Loucy (cell line): ENCODE measurements at regions not wholly inside any gene's neighbourhood (a gene's known extent, or its start where the extent isn't known, plus 50 kb on each side); places are given as distances from the start of the nearest gene placed in this dataset.

ENCODE experiments used
- EZH2phosphoT487 ChIP-seq: fragments of 200-600 bp; IDR thresholded peaks from 2 replicates; pipeline ENCODE4 v1.6.1; 2018; ENCODE audit warnings: antibody characterized with exemption, mild to moderate bottlenecking, moderate library complexity, borderline replicate concordance
- TF ChIP-seq, protein P1 (sequence below): fragments of 200-600 bp; sonication (generic); conservative IDR thresholded peaks from 2 replicates; pipeline ENCODE4 v1.5.1; 2014; ENCODE audit warnings: mild to moderate bottlenecking, antibody characterized with exemption, low read length

DNA sequence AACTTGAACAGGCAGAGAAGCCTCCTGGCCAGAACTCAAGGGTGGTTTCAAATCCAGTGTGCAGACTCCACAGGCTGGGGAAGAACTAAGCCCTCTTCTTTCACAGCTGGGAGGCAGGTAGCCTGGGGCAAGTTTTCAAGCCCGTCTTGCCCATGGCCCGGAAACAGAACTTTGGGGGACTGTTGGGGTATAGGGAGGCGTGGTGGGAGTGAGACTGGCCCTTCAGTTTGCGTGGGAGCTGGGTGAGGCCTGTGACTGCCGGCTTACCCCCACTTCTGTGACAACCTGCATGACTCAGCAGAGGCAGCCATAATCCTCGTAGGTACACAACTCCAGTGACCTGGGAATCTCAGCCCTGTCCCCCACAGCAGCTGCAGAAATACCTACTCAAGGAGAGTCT is 1125.7 kb downstream of the HACE1 start:
- TF ChIP-seq, protein P1, sequence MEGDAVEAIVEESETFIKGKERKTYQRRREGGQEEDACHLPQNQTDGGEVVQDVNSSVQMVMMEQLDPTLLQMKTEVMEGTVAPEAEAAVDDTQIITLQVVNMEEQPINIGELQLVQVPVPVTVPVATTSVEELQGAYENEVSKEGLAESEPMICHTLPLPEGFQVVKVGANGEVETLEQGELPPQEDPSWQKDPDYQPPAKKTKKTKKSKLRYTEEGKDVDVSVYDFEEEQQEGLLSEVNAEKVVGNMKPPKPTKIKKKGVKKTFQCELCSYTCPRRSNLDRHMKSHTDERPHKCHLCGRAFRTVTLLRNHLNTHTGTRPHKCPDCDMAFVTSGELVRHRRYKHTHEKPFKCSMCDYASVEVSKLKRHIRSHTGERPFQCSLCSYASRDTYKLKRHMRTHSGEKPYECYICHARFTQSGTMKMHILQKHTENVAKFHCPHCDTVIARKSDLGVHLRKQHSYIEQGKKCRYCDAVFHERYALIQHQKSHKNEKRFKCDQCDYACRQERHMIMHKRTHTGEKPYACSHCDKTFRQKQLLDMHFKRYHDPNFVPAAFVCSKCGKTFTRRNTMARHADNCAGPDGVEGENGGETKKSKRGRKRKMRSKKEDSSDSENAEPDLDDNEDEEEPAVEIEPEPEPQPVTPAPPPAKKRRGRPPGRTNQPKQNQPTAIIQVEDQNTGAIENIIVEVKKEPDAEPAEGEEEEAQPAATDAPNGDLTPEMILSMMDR, result no peak
- TF ChIP-seq EZH2phosphoT487, result no peak
